CD4-positive, alpha-beta T cell (primary cell): ENCODE measurements at regions not wholly inside any gene's neighbourhood (a gene's known extent, or its start where the extent isn't known, plus 50 kb on each side); places are given as distances from the start of the nearest gene placed in this dataset.

ENCODE experiments used
- ATAC-seq: fragments of 200-7000 bp; cut with Tn5 transposase; one replicate; pipeline ENCODE4 v1.10.0; 2022; ENCODE audit warnings: mild to moderate bottlenecking; ENCODE audit not compliant: poor library complexity
- CTCF ChIA-PET: fragments of 350-600 bp; sonication (Branson Sonifier 250); formaldehyde crosslinking; loops from one replicate; lab custom pipeline; 2021; ENCODE audit warnings: antibody characterized with exemption, inconsistent platforms; lab: Charles Lee
- POLR2A ChIA-PET: fragments of 350-600 bp; sonication (Branson Sonifier 250); formaldehyde crosslinking; loops from one replicate; lab custom pipeline; 2021; ENCODE audit warnings: antibody characterized with exemption, inconsistent platforms; lab: Charles Lee
- DNase-seq, 14 experiments: peaks; one replicate each; pipeline ENCODE4 v3.0.0-alpha.2; 2013 to 2020; ENCODE audit warnings: mixed read lengths in 2 of 14
- H3K27ac ChIP-seq, 2 donors: one replicate each; pipeline versions ENCODE4 v1.5.1 to v1.7.0; 2013; ENCODE audit warnings: low read length in 2 of 2, low read depth in 1 of 2, mild to moderate bottlenecking in 1 of 2
- H3K27me3 ChIP-seq, 2 experiments: 1 replicate in 1 of 2; 2 replicates in 1 of 2; pipeline versions ENCODE4 v1.6.1 to v1.7.0; 2013; ENCODE audit warnings: low read length in 2 of 2, control low read depth in 1 of 2, mild to moderate bottlenecking in 1 of 2, moderate library complexity in 1 of 2; ENCODE audit not compliant: insufficient read depth in 2 of 2, control insufficient read depth in 1 of 2
- H3K36me3 ChIP-seq: one replicate; pipeline ENCODE4 v1.6.1; 2013; ENCODE audit warnings: low read length, control low read depth; ENCODE audit not compliant: insufficient read depth
- H3K4me1 ChIP-seq: one replicate; pipeline ENCODE4 v1.6.1; 2013; ENCODE audit warnings: low read length, control low read depth; ENCODE audit not compliant: insufficient read depth
- H3K4me3 ChIP-seq: one replicate; pipeline ENCODE4 v1.5.1; 2013; ENCODE audit warnings: mild to moderate bottlenecking, low read length, moderate library complexity
- H3K9me3 ChIP-seq, 2 experiments: 1 replicate in 1 of 2; 2 replicates in 1 of 2; pipeline versions ENCODE4 v1.6.1 to v1.7.0; 2013; ENCODE audit warnings: low read length in 2 of 2, mild to moderate bottlenecking in 2 of 2, control low read depth in 1 of 2, moderate library complexity in 1 of 2; ENCODE audit not compliant: control insufficient read depth in 1 of 2, insufficient read depth in 1 of 2
- H3K27ac Mint-ChIP-seq: one replicate; pipeline ENCODE4 v1.8.0; 2020; ENCODE audit warnings: mixed read lengths
- H3K27me3 Mint-ChIP-seq: one replicate; pipeline ENCODE4 v1.8.0; 2021; ENCODE audit warnings: mixed read lengths
- H3K36me3 Mint-ChIP-seq: one replicate; pipeline ENCODE4 v1.8.0; 2021; ENCODE audit warnings: low read depth, mixed read lengths
- H3K4me1 Mint-ChIP-seq: one replicate; pipeline ENCODE4 v1.8.0; 2021; ENCODE audit warnings: low read depth, mixed read lengths
- H3K4me3 Mint-ChIP-seq: one replicate; pipeline ENCODE4 v1.8.0; 2020; ENCODE audit warnings: mild to moderate bottlenecking, mixed read lengths
- H3K9me3 Mint-ChIP-seq: one replicate; pipeline ENCODE4 v1.8.0; 2020; ENCODE audit warnings: mixed read lengths
- intact Hi-C, 2 experiments: fragments of 100-400 bp; cut with DNase I in 1 of 2; cut with micrococcal nuclease in 1 of 2; formaldehyde crosslinking; loops; one replicate each; pipeline versions ENCODE4 v1.15.1 to v1.9.0; 2023 to 2025; cut with DNase I, micrococcal nuclease
- TF ChIP-seq, protein P1 (sequence below): fragments of 200-600 bp; IDR thresholded peaks from one replicate; pipeline ENCODE4 v1.8.0; 2022; ENCODE audit warnings: antibody characterized with exemption, mild to moderate bottlenecking

DNA sequence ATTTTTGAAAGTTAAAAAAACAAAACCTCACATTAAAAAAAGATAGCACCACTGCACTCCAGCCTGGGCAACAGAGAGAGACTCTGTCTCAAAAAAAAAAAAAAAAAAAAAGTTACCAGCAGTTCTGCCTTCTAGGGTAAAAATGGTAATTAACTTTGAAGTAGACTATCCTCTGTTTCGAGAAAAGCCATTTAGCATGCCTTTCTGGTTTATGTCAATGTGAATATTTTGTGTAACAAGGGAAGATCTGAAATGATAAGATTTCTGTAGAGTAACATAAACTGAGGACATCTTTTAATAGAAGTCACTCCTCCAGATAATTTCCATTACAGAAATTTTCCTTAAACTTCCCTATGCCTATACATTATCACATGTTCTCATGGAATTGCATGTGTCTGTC lies 203.2 kb upstream of the GAP43 start:
- no peak overlapping the region for H3K4me3 Mint-ChIP-seq
- CTCF ChIA-PET: no interaction called here
- H3K27me3 Mint-ChIP-seq: no peaks in the 10 kb centered on the region
- Histone ChIP-seq H3K9me3 (no peaks in the 10 kb centered on the region), H3K27me3 (no peaks in the 10 kb centered on the region), H3K27ac (no peak overlapping the region), H3K4me1 (no peaks in the 10 kb centered on the region), H3K36me3 (no peaks in the 10 kb centered on the region), H3K4me3 (no peak overlapping the region)
- DNase-seq (no peak), ATAC-seq (no peak)
- no peak overlapping the region for H3K27ac Mint-ChIP-seq
- H3K36me3 Mint-ChIP-seq: no peaks in the 10 kb centered on the region
- intact Hi-C loops: no loop called here
- no peaks in the 10 kb centered on the region for H3K9me3 Mint-ChIP-seq
- POLR2A ChIA-PET: no interaction called here
- TF ChIP-seq, protein P1, sequence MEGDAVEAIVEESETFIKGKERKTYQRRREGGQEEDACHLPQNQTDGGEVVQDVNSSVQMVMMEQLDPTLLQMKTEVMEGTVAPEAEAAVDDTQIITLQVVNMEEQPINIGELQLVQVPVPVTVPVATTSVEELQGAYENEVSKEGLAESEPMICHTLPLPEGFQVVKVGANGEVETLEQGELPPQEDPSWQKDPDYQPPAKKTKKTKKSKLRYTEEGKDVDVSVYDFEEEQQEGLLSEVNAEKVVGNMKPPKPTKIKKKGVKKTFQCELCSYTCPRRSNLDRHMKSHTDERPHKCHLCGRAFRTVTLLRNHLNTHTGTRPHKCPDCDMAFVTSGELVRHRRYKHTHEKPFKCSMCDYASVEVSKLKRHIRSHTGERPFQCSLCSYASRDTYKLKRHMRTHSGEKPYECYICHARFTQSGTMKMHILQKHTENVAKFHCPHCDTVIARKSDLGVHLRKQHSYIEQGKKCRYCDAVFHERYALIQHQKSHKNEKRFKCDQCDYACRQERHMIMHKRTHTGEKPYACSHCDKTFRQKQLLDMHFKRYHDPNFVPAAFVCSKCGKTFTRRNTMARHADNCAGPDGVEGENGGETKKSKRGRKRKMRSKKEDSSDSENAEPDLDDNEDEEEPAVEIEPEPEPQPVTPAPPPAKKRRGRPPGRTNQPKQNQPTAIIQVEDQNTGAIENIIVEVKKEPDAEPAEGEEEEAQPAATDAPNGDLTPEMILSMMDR: no peak
- no peaks in the 10 kb centered on the region for H3K4me1 Mint-ChIP-seq

- no peak for DNase-seq
- no peaks in the 10 kb centered on the region for H3K9me3 ChIP-seq
- ATAC-seq: no peak
- H3K4me3 ChIP-seq: no peak overlapping the region
- no peaks in the 10 kb centered on the region for H3K4me1 ChIP-seq
- no peak overlapping the region for H3K27ac Mint-ChIP-seq
- ChIA-PET CTCF (interaction anchor here (0.5 kb wide), 1 partner anchor 264 kb away, joined by 3 read pairs; no protein-coding TSS in a partner anchor), POLR2A (no interaction called here)
- no peaks in the 10 kb centered on the region for H3K27me3 Mint-ChIP-seq
- no peaks in the 10 kb centered on the region for H3K9me3 Mint-ChIP-seq
- intact Hi-C loops: no loop called here
- H3K4me3 Mint-ChIP-seq: no peak overlapping the region
- no peaks in the 10 kb centered on the region for H3K27me3 ChIP-seq
- no peaks in the 10 kb centered on the region for H3K36me3 Mint-ChIP-seq
- no peaks in the 10 kb centered on the region for H3K36me3 ChIP-seq
- H3K4me1 Mint-ChIP-seq: no peaks in the 10 kb centered on the region
- no peak overlapping the region for H3K27ac ChIP-seq
- TF ChIP-seq, protein P1: no peak
Measured at GRCh38 chr3:115423170-115423569, 200.1 kb upstream of the GAP43 start.

DNA sequence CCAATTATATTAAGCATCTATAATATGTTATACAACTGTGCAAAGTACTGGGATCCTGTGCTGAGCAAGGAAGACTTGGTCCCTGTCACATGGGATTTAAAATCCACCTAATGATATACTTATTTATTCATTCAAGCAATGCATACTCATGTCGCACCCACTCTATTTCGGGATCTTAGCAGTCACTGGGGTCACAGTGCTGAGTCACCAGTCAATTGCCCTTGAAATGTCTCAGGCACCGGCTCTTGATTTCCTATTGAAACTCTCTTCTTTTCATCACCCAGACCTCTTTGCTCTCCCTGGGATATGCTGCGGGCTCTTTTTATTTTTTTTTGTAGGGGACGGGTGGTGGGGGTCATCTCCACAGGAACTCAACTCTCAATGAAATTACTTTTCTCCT lies 194.5 kb upstream of the GAP43 start:
- Mint-ChIP-seq H3K27ac (no peak overlapping the region), H3K4me1 (no peaks in the 10 kb centered on the region), H3K36me3 (no peaks in the 10 kb centered on the region), H3K9me3 (no peaks in the 10 kb centered on the region), H3K27me3 (no peaks in the 10 kb centered on the region), H3K4me3 (no peak overlapping the region)
- Histone ChIP-seq H3K4me1 (no peaks in the 10 kb centered on the region), H3K9me3 (no peaks in the 10 kb centered on the region), H3K4me3 (no peak overlapping the region), H3K27ac (no peak overlapping the region), H3K27me3 (no peaks in the 10 kb centered on the region), H3K36me3 (no peaks in the 10 kb centered on the region)
- CTCF ChIA-PET: no interaction called here
- POLR2A ChIA-PET: no interaction called here
- DNase-seq (no peak), ATAC-seq (no peak)
- intact Hi-C loops: no loop called here
- TF ChIP-seq, protein P1: no peak
